GM19240 (cell line): ENCODE measurements at regions not wholly inside any gene's neighbourhood (a gene's known extent, or its start where the extent isn't known, plus 50 kb on each side); places are given as distances from the start of the nearest gene placed in this dataset.
"Not testable (repeated sequence)": the region's sequence is repeated elsewhere in the genome, so short reads cannot be mapped to it uniquely, and the experiment has no call there.

Experiments used
- DNase-seq: peaks from one replicate; pipeline ENCODE4 v3.0.0; 2011; ENCODE audit warnings: low spot score; ENCODE audit not compliant: insufficient read length

GRCh38 chr2:193907561-193907960, 1712.8 kb upstream of the TMEFF2 start:
- DNase-seq, result no peak

- no peak for DNase-seq
Measured at GRCh38 chr2:193900292-193900691, 1705.6 kb upstream of the TMEFF2 start.

- DNase-seq, result no peak
Measured at GRCh38 chr2:193895226-193895625, 1700.5 kb upstream of the TMEFF2 start.

- no peak for DNase-seq
Measured at GRCh38 chr2:193894081-193894480, 1699.3 kb upstream of the TMEFF2 start.

- DNase-seq, result no peak
Measured at GRCh38 chr2:193891023-193891422, 1696.3 kb upstream of the TMEFF2 start.

- no peak for DNase-seq
Measured at GRCh38 chr2:193885419-193885818, 1690.7 kb upstream of the TMEFF2 start.

- DNase-seq, result no peak
Measured at GRCh38 chr2:193883820-193884219, 1689.1 kb upstream of the TMEFF2 start.

GRCh38 chr2:193876980-193877379, 1682.2 kb upstream of the TMEFF2 start:
- DNase-seq, result no peak

- no peak for DNase-seq
Measured at GRCh38 chr2:193869564-193869963, 1674.8 kb upstream of the TMEFF2 start.

GRCh38 chr2:193868833-193869232, 1674.1 kb upstream of the TMEFF2 start:
- no peak for DNase-seq

GRCh38 chr2:193868132-193868531, 1673.4 kb upstream of the TMEFF2 start:
- DNase-seq, result no peak

GRCh38 chr2:193867454-193867853, 1672.7 kb upstream of the TMEFF2 start:
- DNase-seq, result no peak

GRCh38 chr2:193861557-193861956, 1666.8 kb upstream of the TMEFF2 start:
- DNase-seq, result no peak

GRCh38 chr2:193847991-193848390, 1653.3 kb upstream of the TMEFF2 start:
- no peak for DNase-seq

GRCh38 chr2:193847130-193847529, 1652.4 kb upstream of the TMEFF2 start:
- no peak for DNase-seq

GRCh38 chr2:193845604-193846003, 1650.9 kb upstream of the TMEFF2 start:
- DNase-seq, result no peak

GRCh38 chr2:193843675-193844074, 1648.9 kb upstream of the TMEFF2 start:
- no peak for DNase-seq

- DNase-seq, result no peak
Measured at GRCh38 chr2:193841384-193842150, 1646.8 kb upstream of the TMEFF2 start.

- DNase-seq, result no peak
Measured at GRCh38 chr2:193837111-193837738, 1642.5 kb upstream of the TMEFF2 start.

GRCh38 chr2:193836424-193837006, 1641.8 kb upstream of the TMEFF2 start:
- DNase-seq, result not testable (repeated sequence)

GRCh38 chr2:193833895-193834294, 1639.2 kb upstream of the TMEFF2 start:
- not testable (repeated sequence) for DNase-seq

GRCh38 chr2:193824474-193824873, 1629.7 kb upstream of the TMEFF2 start:
- DNase-seq, result no peak
